ENCODE measurements at regions not wholly inside any gene's neighbourhood (a gene's known extent, or its start where the extent isn't known, plus 50 kb on each side); places are given as distances from the start of the nearest gene placed in this dataset.

DNA sequence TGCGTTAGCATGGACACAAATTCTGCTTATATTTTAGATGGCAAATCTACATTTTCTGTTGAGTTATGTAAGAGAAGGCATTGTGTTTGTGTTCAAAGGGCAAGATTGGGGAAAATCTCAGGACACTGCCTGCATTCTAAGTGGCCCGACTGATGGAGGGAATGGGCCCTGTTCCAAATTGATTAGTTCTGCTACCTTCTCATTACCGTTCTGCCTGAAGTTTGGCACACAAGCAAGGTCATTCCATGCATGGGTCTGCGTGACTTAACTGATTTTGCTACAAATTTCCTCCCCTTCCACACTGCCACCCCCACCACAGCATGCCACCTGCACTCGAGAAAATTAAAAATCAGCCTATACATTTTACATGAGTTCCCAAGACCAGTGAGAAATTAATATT is 409.9 kb downstream of the BRINP1 start:
- H3K27me3 Mint-ChIP-seq (ENCODE audit: low read depth): no peaks in the 10 kb centered on the region
- no peak overlapping the region for H3K4me3 Mint-ChIP-seq
- no peaks in the 10 kb centered on the region for H3K9me3 Mint-ChIP-seq
- peaks cover 12% of the 10 kb centered on the region for H3K4me1 Mint-ChIP-seq
- no peaks in the 10 kb centered on the region for H3K36me3 Mint-ChIP-seq (ENCODE audit: low read depth)
- no peak for DNase-seq (ENCODE audit: low read depth, low spot score)
- no peak overlapping the region for H3K27ac Mint-ChIP-seq (ENCODE audit: unreplicated experiment)
- no peak for TF ChIP-seq CTCF (conservative IDR thresholded peaks at IDR 0.05)

- Mint-ChIP-seq H3K4me3 (no peak overlapping the region), H3K27me3 (ENCODE audit: low read depth) (no peaks in the 10 kb centered on the region), H3K27ac (ENCODE audit: unreplicated experiment) (peak overlapping the region; percentile 65), H3K4me1 (peaks cover 12% of the 10 kb centered on the region), H3K36me3 (ENCODE audit: low read depth) (no peaks in the 10 kb centered on the region), H3K9me3 (no peaks in the 10 kb centered on the region)
- no peak for TF ChIP-seq CTCF (conservative IDR thresholded peaks at IDR 0.05)
- DNase-seq (ENCODE audit: low read depth, low spot score): no peak
Measured at GRCh38 chr9:118961857-118962256, 407.4 kb downstream of the BRINP1 start.

- Mint-ChIP-seq H3K9me3 (no peaks in the 10 kb centered on the region), H3K27me3 (ENCODE audit: low read depth) (no peaks in the 10 kb centered on the region), H3K4me1 (peaks cover 12% of the 10 kb centered on the region), H3K27ac (ENCODE audit: unreplicated experiment) (no peak overlapping the region), H3K4me3 (no peak overlapping the region), H3K36me3 (ENCODE audit: low read depth) (no peaks in the 10 kb centered on the region)
- no peak for TF ChIP-seq CTCF (conservative IDR thresholded peaks at IDR 0.05)
- no peak for DNase-seq (ENCODE audit: low read depth, low spot score)
Measured at GRCh38 chr9:118962426-118962825, 406.8 kb downstream of the BRINP1 start.

DNA sequence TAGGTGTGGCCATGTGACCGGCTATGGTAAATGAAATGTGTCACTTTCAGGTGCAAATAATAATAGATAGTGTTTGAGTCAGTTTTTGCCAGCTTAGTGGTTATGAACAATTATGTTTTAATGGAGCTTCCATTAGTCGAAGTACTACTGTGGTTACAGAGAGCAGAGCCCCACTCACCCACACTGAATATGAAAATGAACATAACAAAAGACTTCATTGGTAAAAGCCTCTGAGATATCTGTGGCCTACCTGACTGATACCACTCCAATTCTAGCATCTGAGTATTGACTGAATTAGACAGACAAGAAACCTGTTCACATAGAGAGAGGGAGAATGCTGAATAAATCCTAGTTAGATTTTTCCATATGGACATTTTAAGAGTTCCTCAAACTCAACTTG is 405.6 kb downstream of the BRINP1 start:
- Mint-ChIP-seq H3K9me3 (no peaks in the 10 kb centered on the region), H3K36me3 (ENCODE audit: low read depth) (no peaks in the 10 kb centered on the region)
- no peak for TF ChIP-seq CTCF (conservative IDR thresholded peaks at IDR 0.05)

DNA sequence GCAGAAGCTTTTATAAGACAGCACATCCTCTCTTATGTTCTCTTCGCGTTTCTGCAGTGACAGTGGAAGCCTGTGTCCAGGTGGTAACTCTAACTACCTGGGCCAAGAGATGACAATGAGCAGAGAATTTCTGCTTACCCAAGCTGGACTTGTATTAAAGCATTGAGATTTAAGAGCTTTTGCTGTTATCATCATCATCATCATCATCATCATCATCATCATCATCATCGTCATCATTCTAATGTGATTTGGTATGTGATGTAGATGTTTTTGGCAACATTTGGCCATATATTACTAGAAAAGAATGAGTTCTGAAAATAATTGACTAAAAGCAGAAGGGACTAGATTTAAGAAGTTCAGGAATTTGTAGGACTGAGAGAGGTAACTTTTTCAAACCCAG is 401.3 kb downstream of the BRINP1 start:
- no peak for TF ChIP-seq CTCF (conservative IDR thresholded peaks at IDR 0.05)
- Mint-ChIP-seq H3K27ac (ENCODE audit: unreplicated experiment) (no peak overlapping the region), H3K4me1 (no peaks in the 10 kb centered on the region), H3K27me3 (ENCODE audit: low read depth) (no peaks in the 10 kb centered on the region), H3K36me3 (ENCODE audit: low read depth) (peaks cover 4% of the 10 kb centered on the region), H3K9me3 (peaks cover 4% of the 10 kb centered on the region), H3K4me3 (no peak overlapping the region)
- no peak for DNase-seq (ENCODE audit: low read depth, low spot score)

More for the DNA sequence above, 405.6 kb downstream of the BRINP1 start:
- Mint-ChIP-seq H3K27me3 (ENCODE audit: low read depth) (no peaks in the 10 kb centered on the region), H3K27ac (ENCODE audit: unreplicated experiment) (no peak overlapping the region), H3K4me1 (peaks cover 12% of the 10 kb centered on the region), H3K4me3 (no peak overlapping the region)
- DNase-seq (ENCODE audit: low read depth, low spot score): no peak

DNA sequence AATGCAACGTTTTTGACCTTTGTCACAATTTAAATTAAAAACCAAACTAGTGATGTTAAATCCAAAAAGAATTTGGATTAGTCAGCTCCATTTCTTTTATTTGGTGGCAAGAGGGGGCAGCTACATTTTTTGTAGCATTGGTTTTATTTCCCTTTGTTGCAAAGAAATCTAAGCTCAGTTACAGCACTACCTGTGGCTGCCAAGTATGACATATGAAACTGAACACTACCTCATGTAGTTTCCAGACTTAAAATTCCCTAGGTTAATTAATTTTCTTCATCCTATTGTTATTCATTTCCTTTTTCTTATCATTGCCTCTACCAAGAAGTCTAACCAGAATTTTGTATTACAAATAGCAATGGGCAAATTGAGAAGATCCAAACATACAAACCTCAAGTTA is 393.5 kb downstream of the BRINP1 start:
- no peak overlapping the region for H3K4me3 Mint-ChIP-seq
- peaks cover 3% of the 10 kb centered on the region for H3K9me3 Mint-ChIP-seq
- no peak overlapping the region for H3K27ac Mint-ChIP-seq (ENCODE audit: unreplicated experiment)
- H3K36me3 Mint-ChIP-seq (ENCODE audit: low read depth): peaks cover under 1% of the 10 kb centered on the region
- no peaks in the 10 kb centered on the region for H3K27me3 Mint-ChIP-seq (ENCODE audit: low read depth)
- no peak for DNase-seq (ENCODE audit: low read depth, low spot score)
- H3K4me1 Mint-ChIP-seq: no peaks in the 10 kb centered on the region
- no peak for TF ChIP-seq CTCF (conservative IDR thresholded peaks at IDR 0.05)
